HL-60 (cell line): ENCODE measurements at regions not wholly inside any gene's neighbourhood (a gene's known extent, or its start where the extent isn't known, plus 50 kb on each side); places are given as distances from the start of the nearest gene placed in this dataset.

ENCODE experiments used
- DNase-seq, 2 experiments: peaks; one replicate each; pipeline ENCODE4 v3.0.0-alpha.2; 2010 to 2020; ENCODE audit warnings: low read depth in 1 of 2, low spot score in 1 of 2
- H3K27ac ChIP-seq: fragments of 250-450 bp; sonication (Bioruptor Pico); replicated peaks from 2 replicates; pipeline ENCODE4 v1.5.1; 2020; ENCODE audit warnings: mild to moderate bottlenecking, moderate library complexity
- H3K27me3 ChIP-seq: fragments of 250-450 bp; sonication (Bioruptor Pico); 2 replicates; pipeline ENCODE4 v1.5.1; 2021; ENCODE audit warnings: mild to moderate bottlenecking, moderate library complexity; ENCODE audit not compliant: insufficient read depth, poor library complexity, severe bottlenecking
- H3K4me3 ChIP-seq: replicated peaks from 2 replicates; pipeline ENCODE4 v1.5.1; 2011; ENCODE audit warnings: mild to moderate bottlenecking, control low read depth, low read length; ENCODE audit not compliant: insufficient read depth
- GABPA ChIP-seq: IDR thresholded peaks from 2 replicates; pipeline ENCODE4 v1.6.1; 2012; ENCODE audit warnings: low read depth
- POLR2AphosphoS5 ChIP-seq: IDR thresholded peaks from 2 replicates; pipeline ENCODE4 v1.6.1; 2012; ENCODE audit warnings: low read depth
- SPI1 ChIP-seq: IDR thresholded peaks from 2 replicates; pipeline ENCODE4 v1.6.1; 2012; ENCODE audit warnings: low read depth, mild to moderate bottlenecking, borderline replicate concordance
- TF ChIP-seq, protein P1 (sequence below): IDR thresholded peaks from one replicate; pipeline ENCODE4 v1.5.1; 2011; ENCODE audit warnings: low read length, control low read depth, inconsistent platforms; ENCODE audit not compliant: insufficient read depth
- TF ChIP-seq, protein P2 (sequence below): IDR thresholded peaks from 2 replicates; pipeline ENCODE4 v1.6.1; 2012; ENCODE audit warnings: low read depth; ENCODE audit not compliant: insufficient replicate concordance

DNA sequence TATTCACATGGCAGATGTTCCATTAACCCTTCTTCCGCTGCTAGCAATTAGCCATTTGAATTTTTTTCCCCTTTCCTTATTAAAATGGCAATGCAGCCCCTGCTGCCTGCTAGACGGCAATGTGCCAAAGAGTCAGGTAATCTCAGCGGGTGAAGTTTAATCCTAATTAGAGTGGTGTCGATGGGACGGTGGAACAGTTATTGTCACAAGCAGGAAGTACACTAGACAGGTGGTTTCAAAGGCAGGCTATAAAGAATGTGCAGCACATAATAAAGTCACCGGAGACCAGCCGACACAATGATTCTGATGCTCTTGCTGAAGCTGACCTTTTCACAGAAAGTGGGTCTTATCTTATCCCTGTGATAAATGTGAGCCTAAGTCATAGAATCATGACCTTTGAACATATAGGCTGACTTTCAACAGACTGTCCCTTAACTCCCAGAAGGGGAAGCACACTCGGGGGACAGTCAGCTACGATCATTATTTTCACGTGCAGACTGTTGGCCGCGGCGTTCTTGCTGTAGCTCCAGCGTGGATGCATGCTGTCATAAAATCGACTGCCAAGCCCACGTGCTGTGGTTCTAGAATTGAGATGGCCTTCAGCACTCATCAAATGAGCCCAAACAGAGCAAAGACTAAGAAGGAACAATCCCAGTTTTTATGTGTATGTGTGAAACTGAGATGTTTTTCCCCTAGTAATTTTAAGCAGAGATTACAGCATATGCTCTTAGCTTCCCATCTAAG lies 926.2 kb upstream of the SOX11 start:
- H3K4me3 ChIP-seq = no peak overlapping the region
- H3K27ac ChIP-seq = no peak overlapping the region
- DNase-seq = no peak
- no peaks in the 10 kb centered on the region for H3K27me3 ChIP-seq
- TF ChIP-seq, protein P1, sequence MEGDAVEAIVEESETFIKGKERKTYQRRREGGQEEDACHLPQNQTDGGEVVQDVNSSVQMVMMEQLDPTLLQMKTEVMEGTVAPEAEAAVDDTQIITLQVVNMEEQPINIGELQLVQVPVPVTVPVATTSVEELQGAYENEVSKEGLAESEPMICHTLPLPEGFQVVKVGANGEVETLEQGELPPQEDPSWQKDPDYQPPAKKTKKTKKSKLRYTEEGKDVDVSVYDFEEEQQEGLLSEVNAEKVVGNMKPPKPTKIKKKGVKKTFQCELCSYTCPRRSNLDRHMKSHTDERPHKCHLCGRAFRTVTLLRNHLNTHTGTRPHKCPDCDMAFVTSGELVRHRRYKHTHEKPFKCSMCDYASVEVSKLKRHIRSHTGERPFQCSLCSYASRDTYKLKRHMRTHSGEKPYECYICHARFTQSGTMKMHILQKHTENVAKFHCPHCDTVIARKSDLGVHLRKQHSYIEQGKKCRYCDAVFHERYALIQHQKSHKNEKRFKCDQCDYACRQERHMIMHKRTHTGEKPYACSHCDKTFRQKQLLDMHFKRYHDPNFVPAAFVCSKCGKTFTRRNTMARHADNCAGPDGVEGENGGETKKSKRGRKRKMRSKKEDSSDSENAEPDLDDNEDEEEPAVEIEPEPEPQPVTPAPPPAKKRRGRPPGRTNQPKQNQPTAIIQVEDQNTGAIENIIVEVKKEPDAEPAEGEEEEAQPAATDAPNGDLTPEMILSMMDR = no peak
- TF ChIP-seq, protein P2, sequence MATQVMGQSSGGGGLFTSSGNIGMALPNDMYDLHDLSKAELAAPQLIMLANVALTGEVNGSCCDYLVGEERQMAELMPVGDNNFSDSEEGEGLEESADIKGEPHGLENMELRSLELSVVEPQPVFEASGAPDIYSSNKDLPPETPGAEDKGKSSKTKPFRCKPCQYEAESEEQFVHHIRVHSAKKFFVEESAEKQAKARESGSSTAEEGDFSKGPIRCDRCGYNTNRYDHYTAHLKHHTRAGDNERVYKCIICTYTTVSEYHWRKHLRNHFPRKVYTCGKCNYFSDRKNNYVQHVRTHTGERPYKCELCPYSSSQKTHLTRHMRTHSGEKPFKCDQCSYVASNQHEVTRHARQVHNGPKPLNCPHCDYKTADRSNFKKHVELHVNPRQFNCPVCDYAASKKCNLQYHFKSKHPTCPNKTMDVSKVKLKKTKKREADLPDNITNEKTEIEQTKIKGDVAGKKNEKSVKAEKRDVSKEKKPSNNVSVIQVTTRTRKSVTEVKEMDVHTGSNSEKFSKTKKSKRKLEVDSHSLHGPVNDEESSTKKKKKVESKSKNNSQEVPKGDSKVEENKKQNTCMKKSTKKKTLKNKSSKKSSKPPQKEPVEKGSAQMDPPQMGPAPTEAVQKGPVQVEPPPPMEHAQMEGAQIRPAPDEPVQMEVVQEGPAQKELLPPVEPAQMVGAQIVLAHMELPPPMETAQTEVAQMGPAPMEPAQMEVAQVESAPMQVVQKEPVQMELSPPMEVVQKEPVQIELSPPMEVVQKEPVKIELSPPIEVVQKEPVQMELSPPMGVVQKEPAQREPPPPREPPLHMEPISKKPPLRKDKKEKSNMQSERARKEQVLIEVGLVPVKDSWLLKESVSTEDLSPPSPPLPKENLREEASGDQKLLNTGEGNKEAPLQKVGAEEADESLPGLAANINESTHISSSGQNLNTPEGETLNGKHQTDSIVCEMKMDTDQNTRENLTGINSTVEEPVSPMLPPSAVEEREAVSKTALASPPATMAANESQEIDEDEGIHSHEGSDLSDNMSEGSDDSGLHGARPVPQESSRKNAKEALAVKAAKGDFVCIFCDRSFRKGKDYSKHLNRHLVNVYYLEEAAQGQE = no peak
- TF ChIP-seq POLR2AphosphoS5 (no peak), GABPA (no peak), SPI1 (no peak)

DNA sequence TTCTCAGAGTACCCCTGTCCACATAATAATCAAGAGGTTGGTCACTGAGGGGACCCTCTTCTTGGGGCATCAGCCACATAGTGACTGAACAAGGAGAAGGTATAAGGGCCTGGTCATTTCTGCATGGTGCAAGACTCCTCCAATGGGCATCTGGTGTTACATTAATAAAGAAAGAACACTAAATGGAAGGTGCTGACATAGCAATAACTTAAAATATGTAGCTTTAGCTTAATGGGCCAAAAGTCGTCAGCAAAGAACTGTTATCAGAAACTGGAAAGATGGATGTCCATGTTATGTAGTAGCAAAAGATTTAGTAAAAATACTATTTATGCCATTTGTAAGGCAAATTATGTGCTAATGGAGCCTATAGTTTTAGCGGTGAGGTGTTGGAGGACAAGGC lies 916.5 kb upstream of the SOX11 start:
- H3K27me3 ChIP-seq = no peaks in the 10 kb centered on the region
- H3K4me3 ChIP-seq = no peak overlapping the region
- no peak for DNase-seq
- TF ChIP-seq POLR2AphosphoS5 = no peak
- TF ChIP-seq, protein P1 = no peak
- TF ChIP-seq, protein P2 = no peak
- TF ChIP-seq GABPA = no peak
- no peak for TF ChIP-seq SPI1
- no peak overlapping the region for H3K27ac ChIP-seq

DNA sequence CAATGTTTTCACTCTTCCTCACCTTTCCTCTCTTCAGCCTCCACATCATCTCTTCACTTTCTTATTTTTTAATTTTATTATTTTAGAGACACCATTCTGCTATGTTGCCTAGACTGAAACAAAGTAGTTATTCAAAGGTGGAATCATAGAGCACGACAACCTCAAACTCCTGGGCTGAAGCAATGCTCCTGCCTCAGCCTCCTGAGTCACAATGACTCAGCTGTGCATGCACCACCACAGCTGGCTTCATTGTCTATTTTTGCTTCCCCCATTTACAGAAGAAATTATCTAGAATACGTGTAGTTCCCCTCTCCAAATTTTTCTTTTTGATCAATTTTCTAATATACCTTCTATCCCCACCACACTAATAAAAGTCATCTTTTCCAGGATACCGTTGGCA lies 911.5 kb upstream of the SOX11 start:
- DNase-seq = no peak
- no peak overlapping the region for H3K27ac ChIP-seq
- no peaks in the 10 kb centered on the region for H3K27me3 ChIP-seq
- no peak for TF ChIP-seq POLR2AphosphoS5
- TF ChIP-seq, protein P1 = no peak
- TF ChIP-seq, protein P2 = no peak
- TF ChIP-seq GABPA = no peak
- no peak for TF ChIP-seq SPI1
- no peak overlapping the region for H3K4me3 ChIP-seq
